Endometrium (tissue), 2 donors: ENCODE measurements at regions not wholly inside any gene's neighbourhood (a gene's known extent, or its start where the extent isn't known, plus 50 kb on each side); places are given as distances from the start of the nearest gene placed in this dataset.
A peak's percentile ranks its signal among the peaks of the same experiment; 100 is the strongest.
"Not testable (repeated sequence)": the region's sequence is repeated elsewhere in the genome, so short reads cannot be mapped to it uniquely, and the experiment has no call there.

ENCODE experiments used
- FAIRE-seq: peaks from 2 replicates; lab custom pipeline; 2012; peaks lifted over from hg19 to GRCh38; lab: Jason Lieb, UNC
- donor health status: control.
- donor health status: control.

GRCh38 chr9:108803428-108804065 lies 52.2 kb downstream of the ACTL7B start:
- FAIRE-seq = no peak

- FAIRE-seq = no peak
Observed at GRCh38 chr9:108802967-108803366, 52.8 kb downstream of the ACTL7B start.

GRCh38 chr9:108801949-108802348 lies 53.8 kb downstream of the ACTL7B start:
- FAIRE-seq = no peak

GRCh38 chr9:108800632-108801099 lies 55.1 kb downstream of the ACTL7B start:
- FAIRE-seq = no peak

GRCh38 chr9:108793573-108793972 lies 62.2 kb downstream of the ACTL7B start:
- no peak for FAIRE-seq

- FAIRE-seq = no peak
Observed at GRCh38 chr9:108789742-108790141, 66.0 kb downstream of the ACTL7B start.

GRCh38 chr9:108787690-108788048 lies 68.1 kb downstream of the ACTL7B start:
- no peak for FAIRE-seq

- FAIRE-seq = peak; percentile 48
Observed at GRCh38 chr9:108786901-108787689, 68.7 kb downstream of the ACTL7B start.

GRCh38 chr9:108786322-108786721 lies 69.5 kb downstream of the ACTL7B start:
- no peak for FAIRE-seq

- FAIRE-seq = no peak
Observed at GRCh38 chr9:108784998-108785397, 70.8 kb downstream of the ACTL7B start.

GRCh38 chr9:108783731-108784495 lies 71.9 kb downstream of the ACTL7B start:
- no peak for FAIRE-seq

- FAIRE-seq = no peak
Observed at GRCh38 chr9:108783326-108783725, 72.5 kb downstream of the ACTL7B start.

- no peak for FAIRE-seq
Observed at GRCh38 chr9:108780942-108781734, 74.6 kb downstream of the ACTL7B start.

GRCh38 chr9:108779551-108780325 lies 76.0 kb downstream of the ACTL7B start:
- FAIRE-seq = no peak

- FAIRE-seq = no peak
Observed at GRCh38 chr9:108776920-108777639, 78.7 kb downstream of the ACTL7B start.

- no peak for FAIRE-seq
Observed at GRCh38 chr9:108775901-108776306, 79.9 kb downstream of the ACTL7B start.

GRCh38 chr9:108774088-108774487 lies 81.7 kb downstream of the ACTL7B start:
- not testable (repeated sequence) for FAIRE-seq

GRCh38 chr9:108772301-108772894 lies 83.4 kb downstream of the ACTL7B start:
- FAIRE-seq = no peak

GRCh38 chr9:108768744-108769143 lies 87.0 kb downstream of the ACTL7B start:
- FAIRE-seq = no peak

- FAIRE-seq = no peak
Observed at GRCh38 chr9:108766626-108767161, 89.1 kb downstream of the ACTL7B start.
